MM.1S (cell line): ENCODE measurements at regions not wholly inside any gene's neighbourhood (a gene's known extent, or its start where the extent isn't known, plus 50 kb on each side); places are given as distances from the start of the nearest gene placed in this dataset.

Source experiments
- DNase-seq: peaks from one replicate; pipeline ENCODE4 v3.0.0-alpha.2; 2015
- H2AFZ ChIP-seq: fragments of 300-600 bp; sonication (generic); 2 replicates; pipeline ENCODE4 v1.6.0; 2016; ENCODE audit warnings: antibody characterized with exemption, low read length
- H3F3A ChIP-seq: fragments of 300-600 bp; sonication (generic); 2 replicates; pipeline ENCODE4 v1.6.1; 2016; ENCODE audit warnings: mild to moderate bottlenecking, antibody characterized with exemption, low read length, moderate library complexity, mixed read lengths; ENCODE audit not compliant: insufficient read depth
- H3K27ac ChIP-seq: fragments of 300-600 bp; sonication (generic); 2 replicates; pipeline ENCODE4 v1.5.1; 2016; ENCODE audit warnings: mild to moderate bottlenecking, low read length
- H3K27me3 ChIP-seq: fragments of 300-600 bp; sonication (generic); replicated peaks from 2 replicates; pipeline ENCODE4 v1.6.0; 2016; ENCODE audit warnings: low read length; ENCODE audit not compliant: insufficient read depth
- H3K36me3 ChIP-seq: fragments of 300-600 bp; sonication (generic); replicated peaks from 2 replicates; pipeline ENCODE4 v1.6.1; 2016; ENCODE audit warnings: mild to moderate bottlenecking, low read length, mixed read lengths; ENCODE audit not compliant: insufficient read depth
- H3K4me1 ChIP-seq: fragments of 300-600 bp; sonication (generic); 2 replicates; pipeline ENCODE4 v1.6.1; 2016; ENCODE audit warnings: low read length, mixed read lengths
- H3K4me2 ChIP-seq: fragments of 300-600 bp; sonication (generic); 2 replicates; pipeline ENCODE4 v1.6.0; 2016; ENCODE audit warnings: low read depth, low read length
- H3K4me3 ChIP-seq: fragments of 300-600 bp; sonication (generic); 2 replicates; pipeline ENCODE4 v1.5.1; 2016; ENCODE audit warnings: low read length, mixed read lengths
- H3K79me2 ChIP-seq: fragments of 300-600 bp; sonication (generic); 2 replicates; pipeline ENCODE4 v1.6.1; 2016; ENCODE audit warnings: mixed run types, low read length, mixed read lengths
- H3K9ac ChIP-seq: fragments of 300-600 bp; sonication (generic); 2 replicates; pipeline ENCODE4 v1.6.1; 2016; ENCODE audit warnings: low read length, mixed read lengths
- H3K9me2 ChIP-seq: fragments of 300-600 bp; sonication (generic); replicated peaks from 2 replicates; pipeline ENCODE4 v1.6.1; 2016; ENCODE audit warnings: mild to moderate bottlenecking, low read length, mixed read lengths; ENCODE audit not compliant: insufficient read depth
- H3K9me3 ChIP-seq: fragments of 300-600 bp; sonication (generic); replicated peaks from 2 replicates; pipeline ENCODE4 v1.6.1; 2016; ENCODE audit warnings: mild to moderate bottlenecking, low read length, mixed read lengths; ENCODE audit not compliant: insufficient read depth
- H4K20me1 ChIP-seq: fragments of 300-600 bp; sonication (generic); 2 replicates; pipeline ENCODE4 v1.6.1; 2016; ENCODE audit warnings: mild to moderate bottlenecking, low read length, moderate library complexity, mixed read lengths; ENCODE audit not compliant: insufficient read depth
- CTCF ChIP-seq: fragments of 300-600 bp; sonication (generic); IDR thresholded peaks from 2 replicates; pipeline ENCODE4 v1.5.1; 2016; ENCODE audit warnings: antibody characterized with exemption, low read length, mixed read lengths
- EZH2 ChIP-seq: fragments of 300-600 bp; sonication (generic); optimal IDR thresholded peaks from 2 replicates; pipeline ENCODE3; 2017; ENCODE audit warnings: low read depth, mild to moderate bottlenecking, antibody characterized with exemption, low read length, mixed read lengths
- EZH2phosphoT487 ChIP-seq: fragments of 300-600 bp; sonication (generic); IDR thresholded peaks from 2 replicates; pipeline ENCODE4 v1.6.1; 2018; ENCODE audit warnings: antibody characterized with exemption, low read length

- no peak for TF ChIP-seq CTCF
- no peak for TF ChIP-seq EZH2
- TF ChIP-seq EZH2phosphoT487, result no peak
- Histone ChIP-seq H4K20me1 (no peaks in the 10 kb centered on the region), H3F3A (no peaks in the 10 kb centered on the region), H3K79me2 (no peaks in the 10 kb centered on the region), H3K27ac (no peak overlapping the region), H3K9me2 (no peaks in the 10 kb centered on the region), H3K4me3 (no peak overlapping the region), H3K9ac (no peak overlapping the region), H3K4me2 (no peak overlapping the region), H2AFZ (no peak overlapping the region), H3K36me3 (no peaks in the 10 kb centered on the region), H3K27me3 (no peaks in the 10 kb centered on the region), H3K9me3 (no peaks in the 10 kb centered on the region), H3K4me1 (no peaks in the 10 kb centered on the region)
- no peak for DNase-seq
Measured at GRCh38 chr20:48139262-48140041, 354.2 kb upstream of the SULF2 start.

DNA sequence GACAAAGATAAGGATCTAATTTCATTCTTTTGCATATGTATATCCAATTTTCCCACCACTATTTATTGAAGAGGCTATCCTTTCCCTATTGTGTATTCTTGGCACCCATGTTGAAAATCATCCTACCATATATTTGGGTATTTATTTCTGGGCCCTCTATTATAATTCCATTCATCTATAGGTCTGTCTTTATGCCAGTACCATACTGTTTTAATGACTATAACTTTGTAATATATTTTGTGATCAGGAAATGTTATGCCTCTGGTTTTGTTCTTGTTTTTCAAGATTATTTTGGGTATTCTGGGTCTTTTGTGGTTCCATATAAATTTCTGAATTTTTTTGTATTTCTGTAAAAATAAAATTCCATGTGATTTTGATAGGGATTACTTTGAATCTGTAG, 347.6 kb upstream of the SULF2 start:
- H3K27me3 ChIP-seq, result no peaks in the 10 kb centered on the region
- no peaks in the 10 kb centered on the region for H3K36me3 ChIP-seq
- no peak overlapping the region for H3K4me2 ChIP-seq
- no peaks in the 10 kb centered on the region for H3K9me2 ChIP-seq
- no peak overlapping the region for H3K9ac ChIP-seq
- no peak for TF ChIP-seq CTCF
- no peak for TF ChIP-seq EZH2
- TF ChIP-seq EZH2phosphoT487, result no peak
- no peak overlapping the region for H2AFZ ChIP-seq
- H3K27ac ChIP-seq, result no peak overlapping the region
- H3K79me2 ChIP-seq, result no peaks in the 10 kb centered on the region
- no peaks in the 10 kb centered on the region for H4K20me1 ChIP-seq
- no peaks in the 10 kb centered on the region for H3K4me1 ChIP-seq
- no peaks in the 10 kb centered on the region for H3F3A ChIP-seq
- no peak for DNase-seq
- no peak overlapping the region for H3K4me3 ChIP-seq
- H3K9me3 ChIP-seq, result no peaks in the 10 kb centered on the region

- no peak overlapping the region for H3K27ac ChIP-seq
- H3K9me3 ChIP-seq, result no peaks in the 10 kb centered on the region
- H3K9me2 ChIP-seq, result no peaks in the 10 kb centered on the region
Measured at GRCh38 chr20:48131581-48131980, 346.3 kb upstream of the SULF2 start.

More at GRCh38 chr20:48131581-48131980, 346.3 kb upstream of the SULF2 start:
- no peaks in the 10 kb centered on the region for H3F3A ChIP-seq
- H3K36me3 ChIP-seq, result no peaks in the 10 kb centered on the region
- H3K9ac ChIP-seq, result no peak overlapping the region
- H3K79me2 ChIP-seq, result no peaks in the 10 kb centered on the region
- H3K27me3 ChIP-seq, result no peaks in the 10 kb centered on the region
- DNase-seq, result no peak
- no peak overlapping the region for H3K4me2 ChIP-seq
- H4K20me1 ChIP-seq, result no peaks in the 10 kb centered on the region
- H2AFZ ChIP-seq, result no peak overlapping the region
- TF ChIP-seq EZH2phosphoT487, result no peak
- TF ChIP-seq CTCF, result no peak
- TF ChIP-seq EZH2, result no peak
- no peaks in the 10 kb centered on the region for H3K4me1 ChIP-seq
- no peak overlapping the region for H3K4me3 ChIP-seq
